Glutamatergic neuron (in vitro differentiated cells): ENCODE measurements at regions not wholly inside any gene's neighbourhood (a gene's known extent, or its start where the extent isn't known, plus 50 kb on each side); places are given as distances from the start of the nearest gene placed in this dataset.

Experiments used
- DNase-seq: peaks from one replicate; pipeline ENCODE4 v3.0.0; 2022
- H3K27ac Mint-ChIP-seq: one replicate; pipeline ENCODE4 v1.8.0; 2020; ENCODE audit warnings: mild to moderate bottlenecking, mixed read lengths, inconsistent platforms; ENCODE audit not compliant: unreplicated experiment
- H3K27me3 Mint-ChIP-seq: one replicate; pipeline ENCODE4 v1.8.0; 2020; ENCODE audit warnings: mild to moderate bottlenecking, moderate library complexity, mixed read lengths, inconsistent platforms; ENCODE audit not compliant: unreplicated experiment
- H3K36me3 Mint-ChIP-seq: one replicate; pipeline ENCODE4 v1.8.0; 2020; ENCODE audit warnings: mild to moderate bottlenecking, mixed read lengths, inconsistent platforms; ENCODE audit not compliant: unreplicated experiment
- H3K4me1 Mint-ChIP-seq: one replicate; pipeline ENCODE4 v1.8.0; 2020; ENCODE audit warnings: mild to moderate bottlenecking, low read depth, mixed read lengths, inconsistent platforms; ENCODE audit not compliant: unreplicated experiment
- H3K4me3 Mint-ChIP-seq: one replicate; pipeline ENCODE4 v1.8.0; 2020; ENCODE audit warnings: mild to moderate bottlenecking, mixed read lengths, inconsistent platforms; ENCODE audit not compliant: unreplicated experiment
- H3K9me3 Mint-ChIP-seq: one replicate; pipeline ENCODE4 v1.8.0; 2020; ENCODE audit warnings: mild to moderate bottlenecking, moderate library complexity, mixed read lengths, inconsistent platforms; ENCODE audit not compliant: unreplicated experiment
- CTCF ChIP-seq: fragments of 200-600 bp; sonication (generic); IDR thresholded peaks from one replicate; pipeline ENCODE4 v1.5.0; 2021; ENCODE audit not compliant: partially characterized antibody, unreplicated experiment

GRCh38 chr10:71123023-71123422 is 89.3 kb upstream of the UNC5B start:
- H3K4me3 Mint-ChIP-seq = no peak overlapping the region
- DNase-seq = no peak
- no peak overlapping the region for H3K27ac Mint-ChIP-seq
- peaks cover 2% of the 10 kb centered on the region for H3K27me3 Mint-ChIP-seq
- H3K4me1 Mint-ChIP-seq = no peaks in the 10 kb centered on the region
- no peak for TF ChIP-seq CTCF
- no peaks in the 10 kb centered on the region for H3K9me3 Mint-ChIP-seq
- H3K36me3 Mint-ChIP-seq = peaks cover 9% of the 10 kb centered on the region

- TF ChIP-seq CTCF = no peak
- no peak overlapping the region for H3K4me3 Mint-ChIP-seq
- no peaks in the 10 kb centered on the region for H3K4me1 Mint-ChIP-seq
- H3K27ac Mint-ChIP-seq = no peak overlapping the region
- peaks cover 9% of the 10 kb centered on the region for H3K36me3 Mint-ChIP-seq
- peaks cover 2% of the 10 kb centered on the region for H3K27me3 Mint-ChIP-seq
- no peak for DNase-seq
- H3K9me3 Mint-ChIP-seq = no peaks in the 10 kb centered on the region
These were observed 87.2 kb upstream of the UNC5B start for GRCh38 chr10:71124921-71125748.

GRCh38 chr10:71125749-71126107 is 86.6 kb upstream of the UNC5B start:
- Mint-ChIP-seq H3K36me3 (peaks cover 9% of the 10 kb centered on the region), H3K4me3 (no peak overlapping the region), H3K27me3 (peaks cover 2% of the 10 kb centered on the region), H3K27ac (no peak overlapping the region), H3K9me3 (no peaks in the 10 kb centered on the region), H3K4me1 (peaks cover 1% of the 10 kb centered on the region)
- no peak for DNase-seq
- no peak for TF ChIP-seq CTCF

- Mint-ChIP-seq H3K27me3 (peaks cover 2% of the 10 kb centered on the region), H3K36me3 (peaks cover 4% of the 10 kb centered on the region), H3K27ac (no peak overlapping the region), H3K4me1 (peaks cover 3% of the 10 kb centered on the region), H3K4me3 (no peak overlapping the region), H3K9me3 (no peaks in the 10 kb centered on the region)
- DNase-seq = no peak
- no peak for TF ChIP-seq CTCF
These were observed 85.9 kb upstream of the UNC5B start for GRCh38 chr10:71126432-71126831.

GRCh38 chr10:71127104-71127503 is 85.3 kb upstream of the UNC5B start:
- no peaks in the 10 kb centered on the region for H3K9me3 Mint-ChIP-seq
- H3K36me3 Mint-ChIP-seq = peaks cover 4% of the 10 kb centered on the region
- DNase-seq = no peak
- no peak overlapping the region for H3K27ac Mint-ChIP-seq
- peaks cover 2% of the 10 kb centered on the region for H3K27me3 Mint-ChIP-seq
- no peak overlapping the region for H3K4me3 Mint-ChIP-seq
- peaks cover 3% of the 10 kb centered on the region for H3K4me1 Mint-ChIP-seq
- TF ChIP-seq CTCF = no peak
